Endodermal cell (in vitro differentiated cells): ENCODE measurements at regions not wholly inside any gene's neighbourhood (a gene's known extent, or its start where the extent isn't known, plus 50 kb on each side); places are given as distances from the start of the nearest gene placed in this dataset.
"Not testable (repeated sequence)": the region's sequence is repeated elsewhere in the genome, so short reads cannot be mapped to it uniquely, and the experiment has no call there.

ENCODE experiments used
- DNase-seq: peaks from one replicate; pipeline ENCODE4 v3.0.0-alpha.2; 2017
- H3K27ac ChIP-seq: 2 replicates; pipeline ENCODE4 v1.5.1; 2013; ENCODE audit warnings: mild to moderate bottlenecking, low read depth, low read length, moderate library complexity
- H3K27me3 ChIP-seq: 2 replicates; pipeline ENCODE4 v1.6.1; 2013; ENCODE audit warnings: mild to moderate bottlenecking, low read length, moderate library complexity; ENCODE audit not compliant: insufficient read depth, control insufficient read depth, poor library complexity, severe bottlenecking
- H3K36me3 ChIP-seq: 2 replicates; pipeline ENCODE4 v1.7.0; 2013; ENCODE audit warnings: mild to moderate bottlenecking, low read length, moderate library complexity; ENCODE audit not compliant: control insufficient read depth, insufficient read depth
- H3K4me1 ChIP-seq: one replicate; pipeline ENCODE4 v1.7.0; 2013; ENCODE audit warnings: low read length; ENCODE audit not compliant: control insufficient read depth, insufficient read depth
- H3K4me3 ChIP-seq: 2 replicates; pipeline ENCODE4 v1.5.1; 2013; ENCODE audit warnings: mild to moderate bottlenecking, low read length, moderate library complexity
- H3K9ac ChIP-seq: 2 replicates; pipeline ENCODE4 v1.6.1; 2013; ENCODE audit warnings: mild to moderate bottlenecking, low read length, moderate library complexity; ENCODE audit not compliant: poor library complexity, severe bottlenecking; ENCODE audit errors: extremely low read depth
- H3K9me3 ChIP-seq: 2 replicates; pipeline ENCODE4 v1.6.1; 2013; ENCODE audit warnings: mild to moderate bottlenecking, low read length, moderate library complexity; ENCODE audit not compliant: control insufficient read depth
- H3K27ac Mint-ChIP-seq: 2 replicates; pipeline ENCODE4 v1.8.0; 2020; ENCODE audit warnings: mixed read lengths
- H3K27me3 Mint-ChIP-seq: 2 replicates; pipeline ENCODE4 v1.8.0; 2021; ENCODE audit warnings: mild to moderate bottlenecking, mixed read lengths; ENCODE audit not compliant: insufficient read depth
- H3K36me3 Mint-ChIP-seq: 2 replicates; pipeline ENCODE4 v1.8.0; 2020; ENCODE audit warnings: low read depth, mixed read lengths
- H3K4me1 Mint-ChIP-seq: 2 replicates; pipeline ENCODE4 v1.8.0; 2020; ENCODE audit warnings: mixed read lengths
- H3K4me3 Mint-ChIP-seq: 2 replicates; pipeline ENCODE4 v1.8.0; 2020; ENCODE audit warnings: mild to moderate bottlenecking, moderate library complexity, mixed read lengths
- H3K9me3 Mint-ChIP-seq: 2 replicates; pipeline ENCODE4 v1.8.0; 2020; ENCODE audit warnings: mild to moderate bottlenecking, mixed read lengths
- CTCF ChIP-seq: fragments of 200-600 bp; sonication (generic); conservative IDR thresholded peaks from 2 replicates; pipeline ENCODE4 v1.5.0; 2021; ENCODE audit warnings: antibody characterized with exemption, mild to moderate bottlenecking
- WGBS, 2 experiments: methylation state at CpG; one replicate each; pipeline versions ENCODE4 v1.1.5 to v1.1.7; 2013; ENCODE audit warnings: missing lambda C conversion rate in 2 of 2, mixed read lengths in 1 of 2; ENCODE audit not compliant: insufficient coverage in 1 of 2, insufficient read length in 1 of 2; 5-methylcytosine and 5-hydroxymethylcytosine counted together

DNA sequence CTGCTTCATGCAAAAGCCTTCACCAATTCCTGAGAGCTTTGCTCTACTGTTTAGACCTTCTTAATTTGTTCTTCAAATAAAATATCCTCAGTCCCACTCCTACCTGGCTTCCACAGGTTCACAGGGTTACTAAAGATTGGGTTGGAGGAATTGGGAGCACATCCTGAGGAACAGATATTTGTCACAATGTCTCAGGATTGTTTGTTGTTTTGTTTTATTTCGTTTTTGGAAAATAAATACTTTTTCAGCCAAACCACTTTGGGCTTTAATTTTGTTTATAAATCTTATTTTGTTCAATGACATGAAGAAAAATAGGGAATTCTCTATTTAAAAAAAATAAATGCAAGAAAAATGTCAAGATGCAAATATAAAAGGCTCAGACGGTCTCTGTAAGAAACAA, 249.0 kb downstream of the MEF2C start:
- no peaks in the 10 kb centered on the region for H3K9me3 Mint-ChIP-seq
- no peak overlapping the region for H3K4me3 Mint-ChIP-seq
- Histone ChIP-seq H3K9me3 (no peaks in the 10 kb centered on the region), H3K27me3 (no peaks in the 10 kb centered on the region), H3K9ac (no peak overlapping the region), H3K36me3 (no peaks in the 10 kb centered on the region), H3K27ac (no peak overlapping the region), H3K4me3 (no peak overlapping the region), H3K4me1 (no peaks in the 10 kb centered on the region)
- no peak overlapping the region for H3K27ac Mint-ChIP-seq
- TF ChIP-seq CTCF = no peak
- H3K36me3 Mint-ChIP-seq = no peaks in the 10 kb centered on the region
- H3K27me3 Mint-ChIP-seq = peaks cover under 1% of the 10 kb centered on the region
- DNase-seq = no peak
- no peaks in the 10 kb centered on the region for H3K4me1 Mint-ChIP-seq
- WGBS, 2 experiments = 100% methylated on average over 1 of the region's 2 CpGs; no CpG with 5 or more reads in 1 of the 2 experiments

- DNase-seq = peak; percentile 48
- 89 to 100% methylated on average over 4 to 5 of the region's 5 CpGs for WGBS, 2 experiments
- not testable (repeated sequence) for H3K4me3 ChIP-seq, H3K9ac ChIP-seq, H3K27ac ChIP-seq, H3K27me3 Mint-ChIP-seq, H3K4me3 Mint-ChIP-seq, H3K27ac Mint-ChIP-seq, H3K27me3 ChIP-seq, H3K36me3 Mint-ChIP-seq, H3K4me1 Mint-ChIP-seq, H3K4me1 ChIP-seq, H3K36me3 ChIP-seq
- H3K9me3 Mint-ChIP-seq = peaks cover 16% of the 10 kb centered on the region
- peaks cover 10% of the 10 kb centered on the region for H3K9me3 ChIP-seq
Observed at GRCh38 chr5:88622890-88623289, 260.1 kb downstream of the MEF2C start.

DNA sequence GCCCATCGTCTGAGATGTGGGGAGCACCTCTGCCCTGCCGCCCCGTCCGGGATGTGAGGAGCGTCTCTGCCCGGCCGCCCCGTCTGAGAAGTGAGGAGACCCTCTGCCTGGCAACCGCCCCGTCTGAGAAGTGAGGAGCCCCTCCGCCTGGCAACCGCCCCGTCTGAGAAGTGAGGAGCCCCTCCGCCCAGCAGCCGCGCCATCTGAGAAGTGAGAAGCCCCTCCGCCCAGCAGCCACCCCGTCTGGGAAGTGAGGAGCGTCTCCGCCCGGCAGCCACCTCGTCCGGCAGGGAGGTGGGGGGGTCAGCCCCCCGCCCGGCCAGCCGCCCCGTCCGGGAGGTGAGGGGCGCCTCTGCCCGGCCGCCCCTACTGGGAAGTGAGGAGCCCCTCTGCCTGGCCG, 267.2 kb downstream of the MEF2C start:
- not testable (repeated sequence) for H3K27ac ChIP-seq, H3K9ac ChIP-seq, H3K9me3 ChIP-seq, H3K4me3 ChIP-seq, H3K4me1 ChIP-seq, DNase-seq, H3K27me3 Mint-ChIP-seq, H3K4me1 Mint-ChIP-seq, H3K27me3 ChIP-seq, H3K4me3 Mint-ChIP-seq, H3K36me3 ChIP-seq, H3K27ac Mint-ChIP-seq, H3K36me3 Mint-ChIP-seq, H3K9me3 Mint-ChIP-seq
- no CpG with 5 or more reads among the region's 32 CpGs for WGBS, 2 experiments

DNA sequence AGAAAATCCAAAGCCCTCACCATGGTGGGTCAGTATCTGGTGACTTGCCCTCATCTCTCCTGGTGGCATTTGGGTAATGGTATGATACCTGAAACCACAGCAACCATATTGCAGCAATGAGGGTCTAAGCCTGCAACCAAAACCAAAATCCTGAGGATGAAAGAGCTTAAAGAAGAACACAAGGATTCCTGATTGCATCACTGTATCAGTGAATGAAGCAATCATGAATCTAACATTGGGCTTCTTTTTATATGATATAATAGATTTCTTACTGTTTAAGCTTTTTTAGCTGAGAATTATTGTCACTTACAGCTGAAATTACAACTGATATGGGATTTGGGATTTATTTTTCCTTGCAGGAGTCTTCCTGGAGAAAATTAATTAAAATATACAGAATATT, 269.9 kb downstream of the MEF2C start:
- DNase-seq = no peak
- H3K27ac Mint-ChIP-seq = no peak overlapping the region
- H3K27me3 ChIP-seq = no peaks in the 10 kb centered on the region
- H3K9ac ChIP-seq = no peak overlapping the region
- no peak overlapping the region for H3K4me3 ChIP-seq
- no peaks in the 10 kb centered on the region for H3K4me1 ChIP-seq
- H3K27ac ChIP-seq = no peak overlapping the region
- no peaks in the 10 kb centered on the region for H3K27me3 Mint-ChIP-seq
- H3K9me3 Mint-ChIP-seq = peaks cover 2% of the 10 kb centered on the region
- no peaks in the 10 kb centered on the region for H3K36me3 ChIP-seq
- H3K4me1 Mint-ChIP-seq = no peaks in the 10 kb centered on the region
- no peak overlapping the region for H3K4me3 Mint-ChIP-seq
- TF ChIP-seq CTCF = no peak
- H3K9me3 ChIP-seq = peaks cover 7% of the 10 kb centered on the region
- no peaks in the 10 kb centered on the region for H3K36me3 Mint-ChIP-seq
